ENCODE measurements at regions not wholly inside any gene's neighbourhood (a gene's known extent, or its start where the extent isn't known, plus 50 kb on each side); places are given as distances from the start of the nearest gene placed in this dataset.

GRCh38 chr1:221271701-221272100, 392.5 kb downstream of the HLX start:
- no peaks in the 10 kb centered on the region for H3K27me3 ChIP-seq (replicated peaks in 1 of 2; ENCODE audit: control insufficient read depth in 2 of 2, insufficient read depth in 2 of 2, low read length in 1 of 2)
- H4K20me1 ChIP-seq (ENCODE audit: control insufficient read depth, insufficient read depth), result no peaks in the 10 kb centered on the region
- H2AFZ ChIP-seq (ENCODE audit: control insufficient read depth, low read depth, low read length), result no peak overlapping the region
- ATAC-seq, result no peak
- ChIA-PET CTCF (interaction anchor here (0.9 to 2.9 kb wide), 4 partner anchors 8 to 396 kb away, joined by 3 to 13 read pairs (median 6); no protein-coding TSS in a partner anchor), RAD21 (ENCODE audit: unreplicated experiment) (interaction anchor here (1.9 kb wide), 1 partner anchor 397 kb away, joined by 4 read pairs; no protein-coding TSS in a partner anchor), POLR2A (no interaction called here), SMC1A (ENCODE audit: uncharacterized antibody, unreplicated experiment) (interaction anchor here (1.0 to 2.1 kb wide), 5 partner anchors 8 to 406 kb away, joined by 3 to 10 read pairs (median 3); no protein-coding TSS in a partner anchor)
- WGBS (ENCODE audit: insufficient coverage, insufficient replicate concordance, low lambda C conversion rate, missing lambda C conversion rate), result 33% methylated on average over 5 of the region's 5 CpGs
- no peak for DNase-seq (ENCODE audit: low read depth, low spot score)
- in situ Hi-C loops (cut with MboI), result no loop called here
- no peaks in the 10 kb centered on the region for H3K4me1 ChIP-seq (ENCODE audit: control insufficient read depth, insufficient read depth, low read length)
- no peaks in the 10 kb centered on the region for H3K79me2 ChIP-seq (ENCODE audit: control insufficient read depth, insufficient read depth, low read length)
- H3K36me3 ChIP-seq (ENCODE audit: control insufficient read depth in 2 of 2, insufficient read depth in 2 of 2, low read length in 1 of 2), result no peaks in the 10 kb centered on the region
- no peak for FAIRE-seq
- intact Hi-C loops (cut with micrococcal nuclease; ENCODE audit: unreplicated experiment), result loop anchor here (2.0 kb wide), 1 partner anchor 397 kb away; no protein-coding TSS in a partner anchor
- H3K9me3 ChIP-seq (replicated peaks; ENCODE audit: control insufficient read depth, insufficient read depth, low read length), result no peaks in the 10 kb centered on the region
- H3K9ac ChIP-seq (ENCODE audit: control insufficient read depth, insufficient read depth, low read length), result no peak overlapping the region
- no peak overlapping the region for H3K4me3 ChIP-seq
- BruUV-seq (replicated peaks), result no TSS peak
- H3K4me2 ChIP-seq (ENCODE audit: control insufficient read depth, insufficient read depth), result no peak overlapping the region
- H3K27ac ChIP-seq (ENCODE audit: control insufficient read depth, insufficient read depth), result no peak overlapping the region
- no peak for TF ChIP-seq RELA (IDR thresholded peaks at IDR 0.05; ENCODE audit: borderline replicate concordance, partially characterized antibody)
- no peak for TF ChIP-seq CHD4 (IDR thresholded peaks at IDR 0.05)
- TF ChIP-seq CREB1 (IDR thresholded peaks at IDR 0.05; ENCODE audit: low read depth), result no peak
- no peak for TF ChIP-seq TAF1 (IDR thresholded peaks at IDR 0.05; ENCODE audit: borderline replicate concordance, low read depth, low read length)
- no peak for TF ChIP-seq DPF2 (IDR thresholded peaks at IDR 0.05)
- no peak for TF ChIP-seq HDAC2 (IDR thresholded peaks at IDR 0.05)
- TF ChIP-seq EED (IDR thresholded peaks at IDR 0.05; ENCODE audit: low read depth), result no peak
- TF ChIP-seq E4F1 (IDR thresholded peaks at IDR 0.05; ENCODE audit: borderline replicate concordance, partially characterized antibody), result no peak
- TF ChIP-seq CEBPZ (IDR thresholded peaks at IDR 0.05; ENCODE audit: low read depth, low read length), result no peak
- no peak for TF ChIP-seq SRF (IDR thresholded peaks at IDR 0.05; ENCODE audit: low read depth in 2 of 2, low read length in 2 of 2)
- TF ChIP-seq MAX (IDR thresholded peaks at IDR 0.05; ENCODE audit: low read depth, low read length), result no peak
- no peak for TF ChIP-seq FOS (IDR thresholded peaks at IDR 0.05; ENCODE audit: borderline replicate concordance, extremely low read depth, insufficient read length)
- TF ChIP-seq REST (IDR thresholded peaks at IDR 0.05; ENCODE audit: low read depth, low read length), result no peak
